ENCODE measurements at regions not wholly inside any gene's neighbourhood (a gene's known extent, or its start where the extent isn't known, plus 50 kb on each side); places are given as distances from the start of the nearest gene placed in this dataset.

GRCh38 chr14:38135106-38135867, 72.4 kb upstream of the SSTR1 start:
- H3K4me3 ChIP-seq, result no peak overlapping the region
- H3K36me3 ChIP-seq (ENCODE audit: low read depth), result no peaks in the 10 kb centered on the region
- TF ChIP-seq, protein P1, sequence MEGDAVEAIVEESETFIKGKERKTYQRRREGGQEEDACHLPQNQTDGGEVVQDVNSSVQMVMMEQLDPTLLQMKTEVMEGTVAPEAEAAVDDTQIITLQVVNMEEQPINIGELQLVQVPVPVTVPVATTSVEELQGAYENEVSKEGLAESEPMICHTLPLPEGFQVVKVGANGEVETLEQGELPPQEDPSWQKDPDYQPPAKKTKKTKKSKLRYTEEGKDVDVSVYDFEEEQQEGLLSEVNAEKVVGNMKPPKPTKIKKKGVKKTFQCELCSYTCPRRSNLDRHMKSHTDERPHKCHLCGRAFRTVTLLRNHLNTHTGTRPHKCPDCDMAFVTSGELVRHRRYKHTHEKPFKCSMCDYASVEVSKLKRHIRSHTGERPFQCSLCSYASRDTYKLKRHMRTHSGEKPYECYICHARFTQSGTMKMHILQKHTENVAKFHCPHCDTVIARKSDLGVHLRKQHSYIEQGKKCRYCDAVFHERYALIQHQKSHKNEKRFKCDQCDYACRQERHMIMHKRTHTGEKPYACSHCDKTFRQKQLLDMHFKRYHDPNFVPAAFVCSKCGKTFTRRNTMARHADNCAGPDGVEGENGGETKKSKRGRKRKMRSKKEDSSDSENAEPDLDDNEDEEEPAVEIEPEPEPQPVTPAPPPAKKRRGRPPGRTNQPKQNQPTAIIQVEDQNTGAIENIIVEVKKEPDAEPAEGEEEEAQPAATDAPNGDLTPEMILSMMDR (IDR thresholded peaks at IDR 0.05), result no peak
- DNase-seq (no peak), ATAC-seq (no peak)
- H3K4me1 ChIP-seq (ENCODE audit: low read depth), result no peaks in the 10 kb centered on the region
- intact Hi-C loops (cut with DNase I, micrococcal nuclease), result no loop called here
- no peaks in the 10 kb centered on the region for H3K9me3 ChIP-seq

DNA sequence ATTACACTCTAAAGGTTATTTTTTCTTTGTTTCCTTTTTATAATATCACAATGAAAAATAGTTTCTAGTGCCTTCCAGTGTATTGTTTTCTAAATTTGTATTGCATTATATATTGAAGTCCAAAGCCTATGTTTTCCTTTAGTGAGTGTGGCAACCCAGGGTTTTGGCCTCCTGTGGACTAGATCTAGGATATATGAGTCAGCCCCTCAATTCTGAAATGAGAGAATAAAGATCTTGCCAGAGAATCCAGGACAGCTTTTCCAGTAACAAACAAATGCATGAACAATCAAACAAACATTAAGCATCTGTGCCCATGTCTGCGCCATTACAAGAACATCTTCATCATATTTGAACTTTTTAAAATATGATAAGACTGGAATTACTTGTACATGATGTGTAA, 70.7 kb upstream of the SSTR1 start:
- Histone ChIP-seq H3K36me3 (ENCODE audit: low read depth) (no peaks in the 10 kb centered on the region), H3K9me3 (no peaks in the 10 kb centered on the region), H3K4me3 (no peak overlapping the region), H3K4me1 (ENCODE audit: low read depth) (no peaks in the 10 kb centered on the region)
- intact Hi-C loops (cut with DNase I, micrococcal nuclease), result no loop called here
- ATAC-seq (no peak), DNase-seq (no peak)
- TF ChIP-seq, protein P1 (IDR thresholded peaks at IDR 0.05), result no peak

GRCh38 chr14:38138473-38139138, 69.1 kb upstream of the SSTR1 start:
- H3K9me3 ChIP-seq, result no peaks in the 10 kb centered on the region
- H3K36me3 ChIP-seq (ENCODE audit: low read depth), result no peaks in the 10 kb centered on the region
- ATAC-seq, result no peak
- no peak for DNase-seq
- TF ChIP-seq, protein P1 (IDR thresholded peaks at IDR 0.05), result no peak
- no peaks in the 10 kb centered on the region for H3K4me1 ChIP-seq (ENCODE audit: low read depth)
- intact Hi-C loops (cut with DNase I, micrococcal nuclease), result no loop called here
- H3K4me3 ChIP-seq, result no peak overlapping the region

DNA sequence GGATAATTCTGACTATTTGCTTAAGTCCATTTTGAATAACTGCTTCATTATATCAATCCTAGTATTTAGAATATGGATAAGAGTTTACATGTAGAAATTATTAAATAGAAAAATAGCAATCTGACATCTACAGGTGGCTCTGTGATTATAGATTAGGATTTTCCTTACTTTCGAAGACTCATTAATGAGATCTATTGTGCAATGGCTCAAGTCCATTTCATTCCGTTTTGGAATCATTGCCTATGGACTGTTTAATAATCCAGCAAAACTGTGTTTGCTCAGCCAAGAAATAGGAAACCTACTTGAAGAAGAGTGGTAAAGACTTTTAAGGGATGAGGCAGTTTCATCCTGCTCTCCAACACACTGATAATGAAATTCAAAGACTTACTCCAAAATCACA, 67.8 kb upstream of the SSTR1 start:
- DNase-seq (no peak), ATAC-seq (no peak)
- no peak overlapping the region for H3K4me3 ChIP-seq
- intact Hi-C loops (cut with DNase I, micrococcal nuclease), result no loop called here
- H3K9me3 ChIP-seq, result no peaks in the 10 kb centered on the region
- TF ChIP-seq, protein P1 (IDR thresholded peaks at IDR 0.05), result no peak
- no peaks in the 10 kb centered on the region for H3K36me3 ChIP-seq (ENCODE audit: low read depth)
- no peaks in the 10 kb centered on the region for H3K4me1 ChIP-seq (ENCODE audit: low read depth)

DNA sequence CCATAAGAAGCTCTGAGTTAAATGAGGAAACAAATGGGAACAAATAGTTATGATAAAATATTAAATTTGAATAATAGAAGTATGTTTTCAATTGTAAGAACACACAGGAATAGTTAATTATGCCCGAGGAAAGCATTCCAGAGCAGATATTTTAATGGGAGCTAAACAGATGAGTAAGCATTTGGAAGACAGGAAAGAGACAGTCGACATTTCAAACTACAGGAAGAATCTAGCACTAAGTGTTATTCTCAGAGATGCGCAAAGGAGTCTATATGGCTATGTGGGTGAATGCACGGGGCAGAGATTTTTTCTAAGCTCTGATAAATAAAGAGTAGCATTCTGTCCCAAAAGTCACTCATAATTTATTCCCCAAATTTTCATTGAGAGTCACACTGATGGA, 64.5 kb upstream of the SSTR1 start:
- ATAC-seq (no peak), DNase-seq (no peak)
- no peaks in the 10 kb centered on the region for H3K9me3 ChIP-seq
- TF ChIP-seq, protein P1 (IDR thresholded peaks at IDR 0.05), result no peak
- no peak overlapping the region for H3K4me3 ChIP-seq
- H3K36me3 ChIP-seq (ENCODE audit: low read depth), result no peaks in the 10 kb centered on the region
- H3K4me1 ChIP-seq (ENCODE audit: low read depth), result no peaks in the 10 kb centered on the region
- intact Hi-C loops (cut with DNase I, micrococcal nuclease), result no loop called here
